HG03159 (cell line): ENCODE measurements at regions not wholly inside any gene's neighbourhood (a gene's known extent, or its start where the extent isn't known, plus 50 kb on each side); places are given as distances from the start of the nearest gene placed in this dataset.

Source experiments
- ATAC-seq: cut with Tn5 transposase; IDR thresholded peaks from one replicate; pipeline ENCODE4 v1.9.1; 2021; ENCODE audit warnings: mild to moderate bottlenecking, moderate library complexity; ENCODE audit not compliant: unreplicated experiment

GRCh38 chr13:75920536-75920935 is 284.4 kb downstream of the LMO7 start:
- no peak for ATAC-seq

GRCh38 chr13:75919660-75920199 is 283.6 kb downstream of the LMO7 start:
- no peak for ATAC-seq

GRCh38 chr13:75915066-75915465 is 278.9 kb downstream of the LMO7 start:
- no peak for ATAC-seq

GRCh38 chr13:75913925-75914324 is 277.8 kb downstream of the LMO7 start:
- no peak for ATAC-seq

- no peak for ATAC-seq
Observed at GRCh38 chr13:75910591-75910990, 274.5 kb downstream of the LMO7 start.
